Endothelial cell of umbilical vein (primary cell): ENCODE measurements at regions not wholly inside any gene's neighbourhood (a gene's known extent, or its start where the extent isn't known, plus 50 kb on each side); places are given as distances from the start of the nearest gene placed in this dataset.

Source experiments
- BruUV-seq: library from RNA; stranded (reverse); fragments of 400-500 nt; replicated peaks from 2 replicates; lab custom pipeline; 2021; lab: Mats Ljungman, UMichigan
- CTCF ChIA-PET: fragments of 300-600, 350-600 bp; sonication (Branson Sonifier 250); formaldehyde crosslinking; loops from one replicate; lab custom pipeline; 2021; ENCODE audit warnings: antibody characterized with exemption, inconsistent platforms; lab: Charles Lee
- POLR2A ChIA-PET: fragments of 300-600, 350-600 bp; sonication (Branson Sonifier 250); formaldehyde crosslinking; loops from one replicate; lab custom pipeline; 2021; ENCODE audit warnings: antibody characterized with exemption, inconsistent platforms; lab: Charles Lee
- DNase-seq: peaks from one replicate; pipeline ENCODE4 v3.0.0-alpha.2; 2011; ENCODE audit warnings: low read depth, low spot score
- FAIRE-seq: peaks from 2 replicates; lab custom pipeline; 2011; peaks lifted over from hg19 to GRCh38; lab: Jason Lieb, UNC
- H2AFZ ChIP-seq: 2 replicates; pipeline ENCODE4 v1.6.0; 2012; ENCODE audit warnings: low read depth, low read length, control low read depth, inconsistent platforms
- H3K27ac ChIP-seq: 2 replicates; pipeline ENCODE4 v1.5.1; 2011; ENCODE audit warnings: low read depth, mild to moderate bottlenecking, control low read depth, low read length, moderate library complexity; ENCODE audit not compliant: insufficient read depth
- H3K27me3 ChIP-seq, 2 experiments: 2 replicates each; pipeline versions ENCODE4 v1.6.0 to v1.6.1; 2011; ENCODE audit warnings: low read length in 2 of 2, mixed read lengths in 1 of 2; ENCODE audit not compliant: control insufficient read depth in 2 of 2, insufficient read depth in 2 of 2
- H3K36me3 ChIP-seq, 2 experiments: 2 replicates in 1 of 2; 3 replicates in 1 of 2; pipeline ENCODE4 v1.5.1; 2011; ENCODE audit warnings: low read length in 2 of 2, mild to moderate bottlenecking in 1 of 2, moderate library complexity in 1 of 2; ENCODE audit not compliant: control insufficient read depth in 2 of 2, insufficient read depth in 2 of 2; ENCODE audit errors: extremely low read depth in 1 of 2
- H3K4me1 ChIP-seq: 3 replicates; pipeline ENCODE4 v1.5.1; 2011; ENCODE audit warnings: mild to moderate bottlenecking, low read length; ENCODE audit not compliant: control insufficient read depth, insufficient read depth; ENCODE audit errors: extremely low read depth
- H3K4me2 ChIP-seq: 2 replicates; pipeline ENCODE4 v1.6.1; 2011; ENCODE audit warnings: low read length, control low read depth, mixed read lengths; ENCODE audit not compliant: insufficient read depth
- H3K4me3 ChIP-seq, 3 experiments: fragments of 200-600 bp in 1 of 3; sonication (generic), shearing (Covaris generic) in 1 of 3; replicated peaks in 1 of 3; 2 replicates each; pipeline ENCODE4 v1.5.1; 2011 to 2016; ENCODE audit warnings: control low read depth in 3 of 3, low read length in 3 of 3, mild to moderate bottlenecking in 2 of 3, inconsistent platforms in 1 of 3, low read depth in 1 of 3, moderate library complexity in 1 of 3; ENCODE audit not compliant: insufficient read depth in 1 of 3
- H3K79me2 ChIP-seq: 2 replicates; pipeline ENCODE4 v1.6.0; 2012; ENCODE audit warnings: low read length, inconsistent platforms; ENCODE audit not compliant: control insufficient read depth, insufficient read depth
- H3K9ac ChIP-seq: replicated peaks from 2 replicates; pipeline ENCODE3; 2011; ENCODE audit warnings: low read length, control low read depth; ENCODE audit not compliant: insufficient read depth; ENCODE audit errors: extremely low read depth
- H3K9me1 ChIP-seq: replicated peaks from 3 replicates; pipeline ENCODE4 v1.6.0; 2011; ENCODE audit warnings: mild to moderate bottlenecking, low read length; ENCODE audit not compliant: control insufficient read depth, insufficient read depth; ENCODE audit errors: extremely low read depth
- H3K9me3 ChIP-seq: replicated peaks from 2 replicates; pipeline ENCODE4 v1.5.1; 2012; ENCODE audit warnings: low read length, inconsistent platforms; ENCODE audit not compliant: control insufficient read depth, insufficient read depth
- H4K20me1 ChIP-seq: replicated peaks from 2 replicates; pipeline ENCODE3; 2011; ENCODE audit warnings: mild to moderate bottlenecking, low read length; ENCODE audit not compliant: control insufficient read depth, insufficient read depth; ENCODE audit errors: extremely low read depth
- CTCF ChIP-seq, 2 donors: IDR thresholded peaks; 1 replicate in 1 of 2; 2 replicates in 1 of 2; pipeline ENCODE4 v1.5.1; 2011; ENCODE audit warnings: low read length in 2 of 2, mild to moderate bottlenecking in 2 of 2, moderate library complexity in 2 of 2, control low read depth in 1 of 2, inconsistent platforms in 1 of 2, low read depth in 1 of 2; ENCODE audit not compliant: insufficient read depth in 1 of 2; ENCODE audit errors: extremely low read depth in 1 of 2
- EZH2 ChIP-seq: IDR thresholded peaks from 2 replicates; pipeline ENCODE4 v1.6.1; 2012; ENCODE audit warnings: borderline replicate concordance, low read depth, mild to moderate bottlenecking, moderate library complexity, low read length, inconsistent platforms; ENCODE audit not compliant: severe bottlenecking
- FOS ChIP-seq: IDR thresholded peaks from 2 replicates; pipeline ENCODE4 v1.6.1; 2011; ENCODE audit warnings: mild to moderate bottlenecking, low read length, moderate library complexity, borderline replicate concordance; ENCODE audit not compliant: insufficient read depth
- GATA2 ChIP-seq: IDR thresholded peaks from 2 replicates; pipeline ENCODE4 v1.7.0; 2011; ENCODE audit warnings: low read depth, mild to moderate bottlenecking, moderate library complexity, mixed read lengths, low read length; ENCODE audit not compliant: insufficient read length, insufficient read depth
- JUN ChIP-seq: IDR thresholded peaks from 2 replicates; pipeline ENCODE4 v1.6.1; 2011; ENCODE audit warnings: borderline replicate concordance, low read depth; ENCODE audit not compliant: insufficient read length, insufficient read depth
- MAX ChIP-seq: IDR thresholded peaks from 2 replicates; pipeline ENCODE4 v1.6.1; 2011; ENCODE audit not compliant: insufficient read depth, insufficient read length
- MYC ChIP-seq: IDR thresholded peaks from one replicate; pipeline ENCODE4 v1.6.1; 2011; ENCODE audit warnings: mild to moderate bottlenecking, low read depth, low read length
- POLR2A ChIP-seq: IDR thresholded peaks from 2 replicates; pipeline ENCODE4 v1.6.1; 2012; ENCODE audit warnings: low read depth, mild to moderate bottlenecking, control low read depth, low read length
- POLR2AphosphoS5 ChIP-seq: IDR thresholded peaks from 2 replicates; pipeline ENCODE4 v1.6.1; 2012; ENCODE audit warnings: low read depth, mild to moderate bottlenecking, control low read depth, low read length, moderate library complexity; ENCODE audit not compliant: insufficient read depth
- dilution Hi-C: fragments of 300-500 bp; cut with MboI; formaldehyde crosslinking; loops from one replicate; pipeline ENCODE4 v1.15.0; 2019; ENCODE audit warnings: low sequenced_read_pairs; ENCODE audit not compliant: extremely low pct_ligation_motif_present
- intact Hi-C: fragments of 100-400 bp; cut with micrococcal nuclease; formaldehyde crosslinking; loops from one replicate; pipeline ENCODE4 v1.10.0; 2022

- ChIA-PET CTCF (no interaction called here), POLR2A (no interaction called here)
- H3K36me3 ChIP-seq: no peaks in the 10 kb centered on the region
- intact Hi-C loops: loop anchor here (5.0 kb wide), 1 partner anchor 180 kb away; no protein-coding TSS in a partner anchor
- BruUV-seq: no TSS peak
- H2AFZ ChIP-seq: no peak overlapping the region
- H4K20me1 ChIP-seq: no peaks in the 10 kb centered on the region
- no peak overlapping the region for H3K9ac ChIP-seq
- DNase-seq: no peak
- no peaks in the 10 kb centered on the region for H3K9me3 ChIP-seq
- TF ChIP-seq EZH2: no peak
- TF ChIP-seq FOS: no peak
- no peak for TF ChIP-seq POLR2A
- TF ChIP-seq MYC: no peak
- no peak for TF ChIP-seq MAX
- TF ChIP-seq GATA2: no peak
- no peak for TF ChIP-seq JUN
- no peak for TF ChIP-seq CTCF (IDR thresholded peaks at IDR 0.05; ENCODE audit: extremely low read depth in 1 of 2, insufficient read depth in 1 of 2, low read depth in 1 of 2, low read length in 2 of 2)
- TF ChIP-seq POLR2AphosphoS5: no peak
- no peaks in the 10 kb centered on the region for H3K79me2 ChIP-seq
- dilution Hi-C loops: no loop called here
- FAIRE-seq: no peak
- no peaks in the 10 kb centered on the region for H3K27me3 ChIP-seq
- H3K4me1 ChIP-seq: peaks cover 27% of the 10 kb centered on the region
- H3K4me3 ChIP-seq: no peak overlapping the region
- H3K4me2 ChIP-seq: no peak overlapping the region
- no peaks in the 10 kb centered on the region for H3K9me1 ChIP-seq
- H3K27ac ChIP-seq: no peak overlapping the region
Observed at GRCh38 chr22:27297125-27297524, 504.4 kb downstream of the MN1 start.
